ENCODE measurements at regions not wholly inside any gene's neighbourhood (a gene's known extent, or its start where the extent isn't known, plus 50 kb on each side); places are given as distances from the start of the nearest gene placed in this dataset.

DNA sequence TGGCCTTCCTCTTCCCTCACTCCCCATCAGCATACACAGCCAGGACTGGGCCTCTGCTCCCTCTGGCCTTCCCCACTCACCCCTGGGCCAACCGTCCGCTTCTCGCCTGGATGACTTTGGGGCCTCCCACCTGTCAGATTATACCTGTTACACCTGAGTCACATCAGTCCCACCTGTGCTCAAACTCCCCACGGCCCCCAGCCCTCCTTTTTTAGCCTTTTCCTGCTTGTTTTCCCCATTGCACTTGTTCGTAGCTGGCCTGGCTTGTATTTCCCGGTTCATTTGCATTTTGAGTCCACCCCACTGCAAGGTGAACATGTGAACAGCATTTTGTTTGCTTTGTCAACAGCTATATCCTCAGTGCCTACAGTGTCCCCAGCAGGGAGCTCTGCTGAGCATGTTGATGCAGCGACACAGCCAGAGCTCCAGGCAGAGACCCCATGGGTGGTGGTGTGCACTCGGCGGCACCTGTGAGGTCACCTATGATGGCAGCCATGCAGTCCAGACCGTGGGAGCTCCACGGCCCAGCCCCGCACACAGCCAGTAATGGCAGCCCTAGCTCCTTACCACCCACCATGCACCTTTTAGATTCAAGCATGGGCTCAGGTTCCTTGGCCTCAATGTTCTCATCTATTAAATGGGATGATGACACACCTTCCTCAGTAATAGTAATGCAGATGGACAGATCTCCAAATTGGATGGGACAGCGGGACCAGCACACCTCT, 276.4 kb upstream of the HS6ST1 start:
- no peaks in the 10 kb centered on the region for H3K27me3 ChIP-seq (ENCODE audit: control insufficient read depth, extremely low read depth, insufficient read depth, low read length)
- DNase-seq (ENCODE audit: low read depth, low spot score) (no peak), FAIRE-seq (no peak)
- H3K36me3 ChIP-seq (ENCODE audit: control insufficient read depth in 2 of 2, extremely low read depth in 1 of 2, insufficient read depth in 2 of 2, low read length in 2 of 2), result no peaks in the 10 kb centered on the region
- H3K9me3 ChIP-seq (ENCODE audit: control insufficient read depth, low read depth, low read length), result no peaks in the 10 kb centered on the region
- H3K4me3 ChIP-seq (ENCODE audit: control insufficient read depth in 2 of 3, extremely low read depth in 1 of 3, insufficient read depth in 2 of 3, low read depth in 1 of 3, low read length in 3 of 3), result no peak overlapping the region
- H3K9ac ChIP-seq (ENCODE audit: control insufficient read depth, extremely low read depth, insufficient read depth, low read length), result no peak overlapping the region
- H3K27ac ChIP-seq (ENCODE audit: control insufficient read depth, insufficient read depth, low read length), result no peak overlapping the region
- no peaks in the 10 kb centered on the region for H3K4me1 ChIP-seq (ENCODE audit: control insufficient read depth, extremely low read depth, insufficient read depth, low read length)
- no peak overlapping the region for H2AFZ ChIP-seq (ENCODE audit: control insufficient read depth, low read length)
- TF ChIP-seq, protein P1, sequence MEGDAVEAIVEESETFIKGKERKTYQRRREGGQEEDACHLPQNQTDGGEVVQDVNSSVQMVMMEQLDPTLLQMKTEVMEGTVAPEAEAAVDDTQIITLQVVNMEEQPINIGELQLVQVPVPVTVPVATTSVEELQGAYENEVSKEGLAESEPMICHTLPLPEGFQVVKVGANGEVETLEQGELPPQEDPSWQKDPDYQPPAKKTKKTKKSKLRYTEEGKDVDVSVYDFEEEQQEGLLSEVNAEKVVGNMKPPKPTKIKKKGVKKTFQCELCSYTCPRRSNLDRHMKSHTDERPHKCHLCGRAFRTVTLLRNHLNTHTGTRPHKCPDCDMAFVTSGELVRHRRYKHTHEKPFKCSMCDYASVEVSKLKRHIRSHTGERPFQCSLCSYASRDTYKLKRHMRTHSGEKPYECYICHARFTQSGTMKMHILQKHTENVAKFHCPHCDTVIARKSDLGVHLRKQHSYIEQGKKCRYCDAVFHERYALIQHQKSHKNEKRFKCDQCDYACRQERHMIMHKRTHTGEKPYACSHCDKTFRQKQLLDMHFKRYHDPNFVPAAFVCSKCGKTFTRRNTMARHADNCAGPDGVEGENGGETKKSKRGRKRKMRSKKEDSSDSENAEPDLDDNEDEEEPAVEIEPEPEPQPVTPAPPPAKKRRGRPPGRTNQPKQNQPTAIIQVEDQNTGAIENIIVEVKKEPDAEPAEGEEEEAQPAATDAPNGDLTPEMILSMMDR (optimal IDR thresholded peaks at IDR 0.05 in 1 of 3, IDR thresholded peaks at IDR 0.05 in 1 of 3, conservative IDR thresholded peaks at IDR 0.05 in 1 of 3; ENCODE audit: extremely low read depth in 1 of 3, insufficient read depth in 2 of 3, low read length in 3 of 3), result no peak
- TF ChIP-seq EZH2 (IDR thresholded peaks at IDR 0.05; ENCODE audit: low read length), result no peak
- no peaks in the 10 kb centered on the region for H3K79me2 ChIP-seq (ENCODE audit: control insufficient read depth, insufficient read depth, low read length)
- no peak overlapping the region for H3K4me2 ChIP-seq (ENCODE audit: control insufficient read depth, extremely low read depth, insufficient read depth, low read depth, low read length)
- no peaks in the 10 kb centered on the region for H3K9me1 ChIP-seq (ENCODE audit: control insufficient read depth, extremely low read depth, insufficient read depth, low read length)
- dilution Hi-C loops (cut with MboI; ENCODE audit: extremely low pct_ligation_motif_present, low sequenced_read_pairs), result no loop called here
- H4K20me1 ChIP-seq (ENCODE audit: control insufficient read depth, extremely low read depth, insufficient read depth, low read length), result no peaks in the 10 kb centered on the region

DNA sequence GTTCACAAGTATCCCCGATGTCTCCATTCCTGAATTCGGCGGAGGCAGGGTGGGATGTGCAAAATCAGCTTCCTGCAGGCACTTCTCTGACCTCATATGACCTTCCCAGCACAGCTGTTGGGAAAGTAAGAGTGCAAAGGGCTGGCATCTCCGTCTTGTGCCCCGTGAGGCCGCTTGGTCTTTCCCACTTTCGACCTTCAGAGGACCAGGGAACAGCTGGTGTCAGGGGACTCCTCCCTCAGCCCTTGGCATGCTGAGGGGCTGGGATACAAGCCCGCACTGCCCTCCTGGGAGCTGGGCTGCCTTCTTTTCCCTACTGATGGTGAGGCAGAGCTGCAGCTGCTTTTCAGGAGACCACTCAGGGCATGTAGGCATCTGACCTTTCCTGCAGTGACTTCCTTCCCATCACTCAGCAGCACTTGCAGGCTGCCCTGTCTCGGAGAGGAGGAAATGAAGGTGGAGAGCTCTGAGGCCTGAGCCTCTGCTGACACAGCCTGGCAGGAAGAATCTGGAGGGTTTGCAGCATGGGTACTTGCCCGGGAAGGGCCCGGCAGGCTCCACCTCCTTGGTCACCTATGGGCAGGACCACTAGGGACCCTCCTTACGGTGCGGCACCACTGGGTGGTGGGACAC, 277.2 kb upstream of the HS6ST1 start:
- TF ChIP-seq EZH2 (IDR thresholded peaks at IDR 0.05; ENCODE audit: low read length), result no peak
- TF ChIP-seq, protein P1 (optimal IDR thresholded peaks at IDR 0.05 in 1 of 3, IDR thresholded peaks at IDR 0.05 in 1 of 3, conservative IDR thresholded peaks at IDR 0.05 in 1 of 3; ENCODE audit: extremely low read depth in 1 of 3, insufficient read depth in 2 of 3, low read length in 3 of 3), result no peak
- DNase-seq (ENCODE audit: low read depth, low spot score) (no peak), FAIRE-seq (no peak)
- H4K20me1 ChIP-seq (ENCODE audit: control insufficient read depth, extremely low read depth, insufficient read depth, low read length), result no peaks in the 10 kb centered on the region
- no peaks in the 10 kb centered on the region for H3K27me3 ChIP-seq (ENCODE audit: control insufficient read depth, extremely low read depth, insufficient read depth, low read length)
- no peaks in the 10 kb centered on the region for H3K36me3 ChIP-seq (ENCODE audit: control insufficient read depth in 2 of 2, extremely low read depth in 1 of 2, insufficient read depth in 2 of 2, low read length in 2 of 2)
- H3K79me2 ChIP-seq (ENCODE audit: control insufficient read depth, insufficient read depth, low read length), result no peaks in the 10 kb centered on the region
- H3K4me2 ChIP-seq (ENCODE audit: control insufficient read depth, extremely low read depth, insufficient read depth, low read depth, low read length), result no peak overlapping the region
- dilution Hi-C loops (cut with MboI; ENCODE audit: extremely low pct_ligation_motif_present, low sequenced_read_pairs), result no loop called here
- H3K27ac ChIP-seq (ENCODE audit: control insufficient read depth, insufficient read depth, low read length), result no peak overlapping the region
- no peak overlapping the region for H2AFZ ChIP-seq (ENCODE audit: control insufficient read depth, low read length)
- H3K4me3 ChIP-seq (ENCODE audit: control insufficient read depth in 2 of 3, extremely low read depth in 1 of 3, insufficient read depth in 2 of 3, low read depth in 1 of 3, low read length in 3 of 3), result no peak overlapping the region
- no peaks in the 10 kb centered on the region for H3K9me3 ChIP-seq (ENCODE audit: control insufficient read depth, low read depth, low read length)
- no peaks in the 10 kb centered on the region for H3K9me1 ChIP-seq (ENCODE audit: control insufficient read depth, extremely low read depth, insufficient read depth, low read length)
- no peak overlapping the region for H3K9ac ChIP-seq (ENCODE audit: control insufficient read depth, extremely low read depth, insufficient read depth, low read length)
- no peaks in the 10 kb centered on the region for H3K4me1 ChIP-seq (ENCODE audit: control insufficient read depth, extremely low read depth, insufficient read depth, low read length)
